ENCODE measurements at regions not wholly inside any gene's neighbourhood (a gene's known extent, or its start where the extent isn't known, plus 50 kb on each side); places are given as distances from the start of the nearest gene placed in this dataset.

GRCh38 chr18:55900380-55900779, 312.4 kb upstream of the TCF4 start:
- TF ChIP-seq GATA2 (IDR thresholded peaks at IDR 0.05; ENCODE audit: low read depth, low read length) (no peak), GATA3 (IDR thresholded peaks at IDR 0.05; ENCODE audit: low read depth, low read length) (no peak)

All from SH-SY5Y (cell line).